ENCODE measurements at regions not wholly inside any gene's neighbourhood (a gene's known extent, or its start where the extent isn't known, plus 50 kb on each side); places are given as distances from the start of the nearest gene placed in this dataset.
"Not testable (repeated sequence)": the region's sequence is repeated elsewhere in the genome, so short reads cannot be mapped to it uniquely, and the experiment has no call there.

GRCh38 chr7:83263442-83264034, 100.9 kb upstream of the PCLO start:
- not testable (repeated sequence) for TF ChIP-seq CTCF, POLR2A (IDR thresholded peaks at IDR 0.05)

Measured in right lobe of liver (tissue), 4 donors.